Activated T-helper 17 cell treated with anti-CD3 and anti-CD28 coated beads, Interleukin-2, amount 50 U/mL, for 72 hours (primary cell): ENCODE measurements at regions not wholly inside any gene's neighbourhood (a gene's known extent, or its start where the extent isn't known, plus 50 kb on each side); places are given as distances from the start of the nearest gene placed in this dataset.

Source experiments
- ATAC-seq: fragments of 150-1000 bp; cut with Tn5 transposase; replicated peaks from 2 replicates; pipeline ENCODE4 v1.10.0; 2021; ENCODE audit warnings: mild to moderate bottlenecking, moderate library complexity
- H3K27ac Mint-ChIP-seq: one replicate; pipeline ENCODE4 v1.8.0; 2022; ENCODE audit warnings: mixed read lengths
- H3K27me3 Mint-ChIP-seq: one replicate; pipeline ENCODE4 v1.8.0; 2022; ENCODE audit warnings: mixed read lengths
- H3K36me3 Mint-ChIP-seq: one replicate; pipeline ENCODE4 v1.8.0; 2022; ENCODE audit warnings: low read depth, mild to moderate bottlenecking, mixed read lengths
- H3K4me1 Mint-ChIP-seq: one replicate; pipeline ENCODE4 v1.8.0; 2022; ENCODE audit warnings: mixed read lengths
- H3K4me3 Mint-ChIP-seq: one replicate; pipeline ENCODE4 v1.8.0; 2022; ENCODE audit warnings: mild to moderate bottlenecking, mixed read lengths
- H3K9me3 Mint-ChIP-seq: one replicate; pipeline ENCODE4 v1.8.0; 2022; ENCODE audit warnings: mixed read lengths

DNA sequence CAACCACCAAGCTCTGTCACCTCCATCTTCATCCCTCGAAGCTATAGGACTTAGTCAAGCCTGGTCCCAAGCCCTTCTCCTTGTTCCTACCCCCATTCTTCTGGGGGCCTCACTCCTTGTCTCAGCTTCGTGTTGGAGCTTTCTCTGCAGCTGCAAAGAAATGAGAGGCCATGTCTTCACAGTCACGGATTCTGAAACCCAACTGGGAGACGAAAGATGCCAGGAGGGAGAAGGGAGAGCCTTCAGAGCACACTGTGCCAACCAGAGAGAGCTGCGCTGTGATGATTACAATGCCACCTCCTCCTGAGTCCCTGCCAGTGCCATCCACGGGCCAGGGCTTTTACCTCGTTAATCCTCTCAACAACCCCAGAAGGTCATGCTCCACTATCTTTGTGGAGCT, 469.3 kb downstream of the TBC1D22A start:
- Mint-ChIP-seq H3K4me3 (no peak overlapping the region), H3K27ac (no peak overlapping the region), H3K36me3 (no peaks in the 10 kb centered on the region), H3K4me1 (no peaks in the 10 kb centered on the region), H3K27me3 (no peaks in the 10 kb centered on the region), H3K9me3 (peaks cover 5% of the 10 kb centered on the region)
- no peak for ATAC-seq

DNA sequence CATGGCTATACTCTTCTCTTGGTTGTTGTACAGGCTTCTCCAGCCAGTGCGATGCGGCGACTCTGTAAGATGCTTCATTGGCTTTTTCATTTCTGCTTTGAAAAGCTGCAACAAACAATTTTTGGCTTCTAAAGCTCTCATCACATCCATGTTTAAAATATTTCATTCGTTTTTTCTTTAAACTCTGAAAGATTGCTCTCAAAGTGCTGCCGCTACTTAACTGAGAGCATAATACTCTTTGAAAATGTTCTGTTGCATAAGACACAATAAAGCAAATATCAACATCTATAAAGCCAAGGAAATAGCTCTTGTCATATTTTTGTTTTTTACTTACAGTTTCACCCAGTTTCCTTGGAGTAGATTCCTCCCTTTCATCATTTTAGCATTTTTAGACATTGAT, 468.3 kb downstream of the TBC1D22A start:
- no peaks in the 10 kb centered on the region for H3K27me3 Mint-ChIP-seq
- no peak for ATAC-seq
- peaks cover 5% of the 10 kb centered on the region for H3K9me3 Mint-ChIP-seq
- H3K36me3 Mint-ChIP-seq, result no peaks in the 10 kb centered on the region
- no peak overlapping the region for H3K27ac Mint-ChIP-seq
- H3K4me1 Mint-ChIP-seq, result no peaks in the 10 kb centered on the region
- H3K4me3 Mint-ChIP-seq, result no peak overlapping the region

DNA sequence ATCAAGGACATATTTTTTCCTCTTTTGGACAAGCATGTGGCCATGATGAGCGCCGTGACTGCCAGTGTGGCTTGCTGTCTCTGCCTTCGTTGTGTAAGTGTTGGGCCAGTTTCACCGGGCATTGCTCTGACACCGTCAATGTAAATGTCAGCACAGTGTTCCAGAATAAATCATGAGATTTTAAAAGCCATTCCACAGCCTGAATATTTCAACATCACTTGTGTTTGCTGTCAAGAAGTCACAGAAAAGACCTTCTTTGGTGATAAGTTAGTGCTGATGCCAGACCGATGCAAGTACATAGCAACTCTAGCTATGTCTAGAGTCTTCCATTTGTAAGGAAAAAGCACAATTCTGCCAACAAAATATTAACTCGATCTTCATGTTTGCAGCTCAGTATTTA, 467.8 kb downstream of the TBC1D22A start:
- no peaks in the 10 kb centered on the region for H3K27me3 Mint-ChIP-seq
- H3K4me3 Mint-ChIP-seq, result no peak overlapping the region
- H3K27ac Mint-ChIP-seq, result no peak overlapping the region
- H3K4me1 Mint-ChIP-seq, result no peaks in the 10 kb centered on the region
- ATAC-seq, result no peak
- no peaks in the 10 kb centered on the region for H3K36me3 Mint-ChIP-seq
- peaks cover 5% of the 10 kb centered on the region for H3K9me3 Mint-ChIP-seq

DNA sequence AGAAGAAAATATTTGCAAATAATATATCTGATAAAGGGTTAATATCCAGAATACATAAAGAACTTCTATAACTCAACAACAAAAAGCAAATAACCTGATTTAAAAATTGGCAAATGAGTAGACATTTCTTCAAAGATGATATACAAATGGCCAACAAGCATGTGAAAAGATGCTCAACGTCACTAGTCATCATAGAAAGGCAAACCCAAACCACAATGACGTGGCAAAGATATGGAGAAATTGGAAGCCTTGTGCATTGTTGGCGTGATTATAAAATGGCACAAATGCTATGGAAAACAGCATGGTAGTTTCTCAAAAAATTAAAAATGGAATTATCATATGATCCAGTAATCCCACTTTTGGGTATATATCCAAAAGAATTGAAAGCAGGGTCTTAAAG, 466.3 kb downstream of the TBC1D22A start:
- Mint-ChIP-seq H3K4me3 (no peak overlapping the region), H3K27ac (no peak overlapping the region), H3K36me3 (no peaks in the 10 kb centered on the region), H3K9me3 (peaks cover 5% of the 10 kb centered on the region), H3K4me1 (no peaks in the 10 kb centered on the region), H3K27me3 (no peaks in the 10 kb centered on the region)
- ATAC-seq, result no peak

DNA sequence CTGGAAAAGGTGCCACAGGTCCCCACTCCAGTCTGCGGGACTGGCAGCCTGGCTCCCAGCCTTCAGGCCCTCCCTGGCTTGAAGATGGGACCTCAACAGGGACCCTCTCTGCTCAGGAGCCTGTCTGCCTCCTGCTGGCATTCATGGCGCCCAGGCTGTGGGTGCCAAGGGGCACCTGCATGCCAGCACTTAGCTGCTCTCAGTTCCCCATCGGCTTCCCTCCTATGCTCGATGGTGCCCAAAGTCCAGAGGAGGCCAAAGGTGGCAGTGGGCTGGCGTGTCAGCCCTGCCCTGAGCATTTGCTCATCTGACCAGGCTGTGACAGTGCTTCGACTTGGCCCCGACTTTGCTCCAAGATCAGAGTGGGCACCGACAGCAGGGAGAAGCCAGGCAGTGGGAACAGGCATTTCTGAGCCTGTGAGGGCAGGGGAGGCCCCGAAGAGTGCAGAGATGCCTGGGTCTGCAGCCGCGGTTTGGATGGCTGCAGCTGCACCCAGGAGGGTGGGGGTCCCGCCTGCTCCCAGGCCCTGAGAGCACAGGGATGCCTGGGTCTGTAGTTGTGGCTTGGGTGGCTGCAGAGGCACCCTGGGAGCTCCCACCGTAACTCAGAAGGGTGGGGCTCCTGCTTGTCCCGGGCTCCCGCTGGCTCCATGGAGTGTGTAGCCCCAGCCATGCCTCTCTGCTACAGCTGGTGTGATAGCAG, 463.6 kb downstream of the TBC1D22A start:
- no peaks in the 10 kb centered on the region for H3K36me3 Mint-ChIP-seq
- H3K27me3 Mint-ChIP-seq, result no peaks in the 10 kb centered on the region
- no peaks in the 10 kb centered on the region for H3K4me1 Mint-ChIP-seq
- no peak for ATAC-seq
- no peak overlapping the region for H3K27ac Mint-ChIP-seq
- no peak overlapping the region for H3K4me3 Mint-ChIP-seq
- H3K9me3 Mint-ChIP-seq, result no peaks in the 10 kb centered on the region

DNA sequence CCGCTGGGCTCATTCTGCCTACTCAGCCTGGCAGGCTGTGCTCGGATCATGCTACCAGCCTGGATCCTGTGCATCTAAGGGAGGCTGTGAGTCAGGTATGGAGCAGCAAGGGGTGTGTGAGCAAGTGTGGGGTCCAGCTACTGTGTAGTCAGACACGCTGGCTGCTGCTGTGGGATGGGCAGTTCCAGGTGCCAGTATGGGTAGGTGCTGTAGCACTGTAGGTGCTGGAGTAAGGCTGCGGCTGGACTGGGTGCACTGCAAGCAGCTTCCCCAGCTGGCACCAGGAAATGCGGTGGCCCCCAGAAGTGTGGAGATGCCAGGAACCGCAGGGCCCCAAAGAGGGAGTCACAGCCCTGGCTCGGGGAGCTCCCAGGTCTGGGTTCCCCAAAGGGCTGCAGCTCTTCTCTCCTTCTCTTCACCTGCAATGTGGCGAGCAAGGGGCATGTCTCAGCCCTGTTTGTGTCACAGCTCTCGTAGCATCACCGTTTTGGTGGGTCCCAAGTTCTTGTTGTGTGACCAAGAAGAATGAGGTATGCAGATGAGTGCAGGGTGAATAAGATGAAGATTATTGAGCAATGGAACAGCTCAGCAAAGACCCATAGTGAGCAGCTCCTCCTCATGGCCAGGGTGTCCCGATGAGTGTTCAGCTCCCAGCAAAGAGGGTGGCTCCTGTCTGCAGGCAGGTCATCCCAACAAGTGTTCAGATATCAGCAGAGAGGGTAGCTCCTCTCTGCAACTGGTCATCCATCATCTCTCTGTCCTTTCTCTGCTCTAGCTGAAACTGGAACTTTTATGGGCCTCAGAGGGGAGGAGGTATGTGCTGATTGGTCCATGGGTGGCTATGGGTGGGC, 462.9 kb downstream of the TBC1D22A start:
- no peak for ATAC-seq
- Mint-ChIP-seq H3K27me3 (no peaks in the 10 kb centered on the region), H3K4me1 (peaks cover 2% of the 10 kb centered on the region), H3K9me3 (no peaks in the 10 kb centered on the region), H3K4me3 (no peak overlapping the region), H3K36me3 (no peaks in the 10 kb centered on the region), H3K27ac (no peak overlapping the region)
